H1 (cell line): ENCODE measurements at regions not wholly inside any gene's neighbourhood (a gene's known extent, or its start where the extent isn't known, plus 50 kb on each side); places are given as distances from the start of the nearest gene placed in this dataset.

Experiments used
- CTCF ChIA-PET: fragments of 300-600 bp; sonication (Branson Sonifier 250); formaldehyde crosslinking; loops from one replicate; lab custom pipeline; 2021; ENCODE audit not compliant: partially characterized antibody; lab: Charles Lee
- POLR2A ChIA-PET: fragments of 300-600 bp; sonication (Branson Sonifier 250); formaldehyde crosslinking; loops from one replicate; lab custom pipeline; 2021; ENCODE audit warnings: inconsistent platforms; ENCODE audit not compliant: partially characterized antibody; lab: Charles Lee
- DNase-seq, 2 experiments: peaks; one replicate each; pipeline versions ENCODE4 v3.0.0 to v3.0.0-alpha.2; 2010 to 2022; ENCODE audit warnings: low spot score in 2 of 2, low read depth in 1 of 2, mixed read lengths in 1 of 2
- FAIRE-seq: peaks from 2 replicates; lab custom pipeline; 2011; peaks lifted over from hg19 to GRCh38; lab: Jason Lieb, UNC
- H2AFZ ChIP-seq: 2 replicates; pipeline ENCODE4 v1.8.1; 2012; ENCODE audit warnings: low read length, inconsistent platforms
- H2AK5ac ChIP-seq: 2 replicates; pipeline ENCODE4 v1.6.1; 2013; ENCODE audit warnings: low read depth, low read length
- H2BK120ac ChIP-seq: replicated peaks from 2 replicates; pipeline ENCODE3; 2013; ENCODE audit warnings: low read depth, low read length, inconsistent platforms
- H2BK12ac ChIP-seq: 2 replicates; pipeline ENCODE4 v1.6.1; 2013; ENCODE audit warnings: low read depth, low read length
- H2BK15ac ChIP-seq: 2 replicates; pipeline ENCODE4 v1.6.1; 2013; ENCODE audit warnings: low read length
- H2BK20ac ChIP-seq: 2 replicates; pipeline ENCODE4 v1.6.1; 2013; ENCODE audit warnings: low read length
- H2BK5ac ChIP-seq: 2 replicates; pipeline ENCODE4 v1.6.1; 2013; ENCODE audit warnings: low read depth, low read length
- H3K14ac ChIP-seq: 2 replicates; pipeline ENCODE4 v1.6.1; 2013; ENCODE audit warnings: inconsistent platforms; ENCODE audit not compliant: insufficient read length
- H3K18ac ChIP-seq: 2 replicates; pipeline ENCODE4 v1.6.1; 2013; ENCODE audit warnings: low read length; ENCODE audit errors: extremely low read depth
- H3K23ac ChIP-seq: 2 replicates; pipeline ENCODE4 v1.6.1; 2013; ENCODE audit warnings: inconsistent platforms; ENCODE audit not compliant: insufficient read length
- H3K23me2 ChIP-seq: 2 replicates; pipeline ENCODE4 v1.6.1; 2013; ENCODE audit warnings: low read depth, low read length
- H3K27ac ChIP-seq: 2 replicates; pipeline ENCODE4 v1.6.1; 2011; ENCODE audit warnings: low read depth, low read length, inconsistent platforms
- H3K27me3 ChIP-seq, 4 experiments: replicated peaks in 1 of 4; 1 replicate in 1 of 4; 2 replicates in 3 of 4; pipeline versions ENCODE4 v1.6.1 to v1.8.1; 2011 to 2013; ENCODE audit warnings: low read length in 3 of 4, mild to moderate bottlenecking in 3 of 4, inconsistent platforms in 2 of 4, mixed read lengths in 2 of 4, moderate library complexity in 1 of 4; ENCODE audit not compliant: control insufficient read depth in 3 of 4, insufficient read depth in 3 of 4; ENCODE audit errors: extremely low read depth in 1 of 4
- H3K36me3 ChIP-seq, 4 experiments: 2 replicates each; pipeline versions ENCODE4 v1.6.1 to v1.8.1; 2011 to 2013; ENCODE audit warnings: mild to moderate bottlenecking in 4 of 4, low read length in 3 of 4, moderate library complexity in 2 of 4, control low read depth in 1 of 4, inconsistent platforms in 1 of 4; ENCODE audit not compliant: insufficient read depth in 4 of 4, control insufficient read depth in 2 of 4
- H3K4ac ChIP-seq: replicated peaks from 2 replicates; pipeline ENCODE3; 2013; ENCODE audit warnings: low read length, low read depth, mixed read lengths, inconsistent platforms; ENCODE audit not compliant: insufficient read length
- H3K4me1 ChIP-seq, 4 experiments: replicated peaks in 1 of 4; 1 replicate in 1 of 4; 2 replicates in 3 of 4; pipeline versions ENCODE4 v1.6.1 to v1.8.1; 2011 to 2013; ENCODE audit warnings: low read length in 3 of 4, inconsistent platforms in 2 of 4, mixed read lengths in 1 of 4; ENCODE audit not compliant: insufficient read depth in 4 of 4, control insufficient read depth in 3 of 4
- H3K4me2 ChIP-seq, 2 experiments: 2 replicates each; pipeline versions ENCODE4 v1.6.1 to v1.8.1; 2011 to 2013; ENCODE audit warnings: low read depth in 2 of 2, low read length in 2 of 2, control low read depth in 1 of 2, inconsistent platforms in 1 of 2, mild to moderate bottlenecking in 1 of 2; ENCODE audit not compliant: insufficient read depth in 1 of 2
- H3K4me3 ChIP-seq, 4 experiments: fragments of 200-600, 300-600 bp in 1 of 4; sonication (generic), shearing (Covaris generic), sonication (Bioruptor Twin) in 1 of 4; 2 replicates each; pipeline versions ENCODE4 v1.5.1 to v1.8.1; 2011 to 2016; ENCODE audit warnings: low read length in 4 of 4, low read depth in 3 of 4, control low read depth in 2 of 4, inconsistent platforms in 2 of 4, mild to moderate bottlenecking in 2 of 4, mixed read lengths in 1 of 4, moderate library complexity in 1 of 4; ENCODE audit not compliant: insufficient read depth in 2 of 4; ENCODE audit errors: extremely low read depth in 1 of 4
- H3K56ac ChIP-seq: replicated peaks from 2 replicates; pipeline ENCODE3; 2013; ENCODE audit warnings: low read depth, mild to moderate bottlenecking, mixed read lengths, low read length, inconsistent platforms; ENCODE audit not compliant: insufficient read length
- H3K79me1 ChIP-seq: 2 replicates; pipeline ENCODE4 v1.6.1; 2013; ENCODE audit warnings: low read depth, low read length, control low read depth
- H3K79me2 ChIP-seq, 2 experiments: 2 replicates each; pipeline versions ENCODE4 v1.6.1 to v1.8.1; 2012 to 2013; ENCODE audit warnings: low read length in 2 of 2, mild to moderate bottlenecking in 2 of 2, inconsistent platforms in 1 of 2; ENCODE audit not compliant: insufficient read depth in 2 of 2, control insufficient read depth in 1 of 2
- H3K9ac ChIP-seq, 4 experiments: replicated peaks in 1 of 4; 1 replicate in 1 of 4; 2 replicates in 3 of 4; pipeline versions ENCODE4 v1.6.1 to v1.8.1; 2011 to 2013; ENCODE audit warnings: low read depth in 3 of 4, low read length in 3 of 4, control low read depth in 2 of 4, mild to moderate bottlenecking in 2 of 4, moderate library complexity in 2 of 4, inconsistent platforms in 1 of 4; ENCODE audit errors: extremely low read depth in 1 of 4
- H3K9me3 ChIP-seq, 2 experiments: 2 replicates each; pipeline versions ENCODE4 v1.6.1 to v1.8.1; 2012 to 2013; ENCODE audit warnings: mild to moderate bottlenecking in 2 of 2, moderate library complexity in 2 of 2, control low read depth in 1 of 2, inconsistent platforms in 1 of 2, low read depth in 1 of 2, low read length in 1 of 2, mixed read lengths in 1 of 2; ENCODE audit not compliant: insufficient read depth in 2 of 2
- H4K20me1 ChIP-seq, 2 experiments: replicated peaks in 1 of 2; 2 replicates each; pipeline versions ENCODE3 to v1.8.1; 2011 to 2013; ENCODE audit warnings: inconsistent platforms in 2 of 2, low read length in 2 of 2, mild to moderate bottlenecking in 1 of 2; ENCODE audit not compliant: insufficient read depth in 2 of 2, control insufficient read depth in 1 of 2
- H4K5ac ChIP-seq: 2 replicates; pipeline ENCODE4 v1.6.1; 2013; ENCODE audit warnings: low read length, low read depth, mixed read lengths, inconsistent platforms; ENCODE audit not compliant: insufficient read length
- H4K8ac ChIP-seq: 2 replicates; pipeline ENCODE4 v1.8.0; 2013; ENCODE audit warnings: mild to moderate bottlenecking, moderate library complexity, low read length, inconsistent platforms; ENCODE audit not compliant: insufficient read depth; ENCODE audit errors: extremely low read depth
- H4K91ac ChIP-seq: replicated peaks from 2 replicates; pipeline ENCODE3; 2013; ENCODE audit warnings: low read length, mixed read lengths, inconsistent platforms; ENCODE audit not compliant: insufficient read length
- E2F6 ChIP-seq: IDR thresholded peaks from 2 replicates; pipeline ENCODE4 v1.6.1; 2012; ENCODE audit warnings: inconsistent platforms
- RFX5 ChIP-seq: IDR thresholded peaks from 2 replicates; pipeline ENCODE4 v1.6.1; 2011; ENCODE audit warnings: low read depth, low read length, improper control_type of control experiment, borderline replicate concordance
- USF2 ChIP-seq: IDR thresholded peaks from 2 replicates; pipeline ENCODE4 v1.6.1; 2011; ENCODE audit warnings: low read length, improper control_type of control experiment
- ZNF274 ChIP-seq: IDR thresholded peaks from 2 replicates; pipeline ENCODE4 v1.7.0; 2012; ENCODE audit warnings: low read length, borderline replicate concordance; ENCODE audit errors: extremely low read depth
- WGBS, 2 experiments: shearing (Covaris generic) in 1 of 2; methylation state at CpG; one replicate each; pipeline versions ENCODE4 v1.1.6 to v1.1.7; 2013 to 2015; ENCODE audit warnings: low lambda C conversion rate in 2 of 2, mixed read lengths in 2 of 2, inconsistent platforms in 1 of 2, low coverage in 1 of 2, missing lambda C conversion rate in 1 of 2; ENCODE audit not compliant: insufficient replicate concordance in 2 of 2, insufficient coverage in 1 of 2, insufficient read length in 1 of 2; ENCODE audit errors: extremely low coverage in 1 of 2, missing lambda C conversion rate in 1 of 2; 5-methylcytosine and 5-hydroxymethylcytosine counted together

DNA sequence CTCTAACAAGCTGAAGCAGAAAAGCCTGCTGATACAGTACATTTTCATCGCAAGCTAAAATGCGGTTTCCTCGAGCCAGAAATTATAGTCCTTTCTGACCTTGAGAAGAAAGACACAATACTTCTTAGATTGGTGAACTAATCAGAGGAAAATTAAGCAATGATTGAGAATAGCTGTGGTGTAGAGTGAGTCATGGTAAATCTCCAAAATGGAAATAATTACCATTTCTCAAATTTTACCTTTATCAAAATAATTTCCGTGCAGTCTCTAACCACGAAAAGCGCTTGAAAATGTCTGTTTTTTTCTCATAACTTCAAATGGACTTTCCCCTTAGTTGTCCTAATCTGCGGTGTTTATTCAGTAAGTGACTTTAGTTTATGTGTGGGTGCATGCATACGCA lies 190.2 kb downstream of the CPE start:
- no peaks in the 10 kb centered on the region for H4K20me1 ChIP-seq
- no peak overlapping the region for H2BK5ac ChIP-seq
- H3K4me2 ChIP-seq, result no peak overlapping the region
- H3K9me3 ChIP-seq, result no peaks in the 10 kb centered on the region
- no peak overlapping the region for H4K91ac ChIP-seq
- H3K23ac ChIP-seq, result no peak overlapping the region
- no peaks in the 10 kb centered on the region for H3K79me2 ChIP-seq
- H3K79me1 ChIP-seq, result no peaks in the 10 kb centered on the region
- no peak overlapping the region for H3K56ac ChIP-seq
- no peak overlapping the region for H4K8ac ChIP-seq
- H3K23me2 ChIP-seq, result no peaks in the 10 kb centered on the region
- no peaks in the 10 kb centered on the region for H3K4me1 ChIP-seq
- no peak overlapping the region for H2BK12ac ChIP-seq
- FAIRE-seq, result no peak
- H3K36me3 ChIP-seq, result no peaks in the 10 kb centered on the region
- no peak overlapping the region for H2BK120ac ChIP-seq
- H3K9ac ChIP-seq, result no peak overlapping the region
- no peak overlapping the region for H4K5ac ChIP-seq
- H2BK20ac ChIP-seq, result no peak overlapping the region
- no peak overlapping the region for H3K4me3 ChIP-seq
- H3K4ac ChIP-seq, result no peak overlapping the region
- H3K14ac ChIP-seq, result no peak overlapping the region
- 99% methylated on average over 8 of the region's 8 CpGs; no CpG with 5 or more reads in 1 of the 2 experiments for WGBS, 2 experiments
- H3K27me3 ChIP-seq, result no peaks in the 10 kb centered on the region
- H2AFZ ChIP-seq, result no peak overlapping the region
- CTCF ChIA-PET, result no interaction called here
- POLR2A ChIA-PET, result no interaction called here
- DNase-seq, result no peak
- no peak overlapping the region for H2BK15ac ChIP-seq
- H2AK5ac ChIP-seq, result no peak overlapping the region
- no peak overlapping the region for H3K18ac ChIP-seq
- H3K27ac ChIP-seq, result no peak overlapping the region
- TF ChIP-seq E2F6 (no peak), ZNF274 (no peak), USF2 (no peak), RFX5 (no peak)
